ENCODE measurements at regions not wholly inside any gene's neighbourhood (a gene's known extent, or its start where the extent isn't known, plus 50 kb on each side); places are given as distances from the start of the nearest gene placed in this dataset.

GRCh38 chr1:60636946-60637345 is 445.4 kb upstream of the NFIA start:
- Mint-ChIP-seq H3K27ac (no peak overlapping the region), H3K27me3 (ENCODE audit: low read depth) (no peaks in the 10 kb centered on the region), H3K4me1 (peaks cover 17% of the 10 kb centered on the region), H3K9me3 (no peaks in the 10 kb centered on the region), H3K36me3 (no peaks in the 10 kb centered on the region), H3K4me3 (no peak overlapping the region)
- ChIA-PET CTCF (no interaction called here), POLR2A (no interaction called here)
- DNase-seq (ENCODE audit: low spot score) (no peak), ATAC-seq (no peak)
- TF ChIP-seq ZBTB43 (CRISPR knock-in tag; IDR thresholded peaks at IDR 0.05) (no peak), NR2C2 (CRISPR knock-in tag; IDR thresholded peaks at IDR 0.05) (no peak), FOXK1 (CRISPR knock-in tag; IDR thresholded peaks at IDR 0.05) (no peak), CTCF (IDR thresholded peaks at IDR 0.05) (no peak), E2F1 (CRISPR knock-in tag; IDR thresholded peaks at IDR 0.05) (no peak), TEAD4 (CRISPR knock-in tag; IDR thresholded peaks at IDR 0.05) (no peak), NFYB (CRISPR knock-in tag; conservative IDR thresholded peaks at IDR 0.05; ENCODE audit: low read depth) (no peak), CREM (CRISPR knock-in tag; IDR thresholded peaks at IDR 0.05) (no peak), JUN (CRISPR knock-in tag; IDR thresholded peaks at IDR 0.05) (no peak), STAT6 (CRISPR knock-in tag; conservative IDR thresholded peaks at IDR 0.05; ENCODE audit: low read depth) (no peak), MAX (CRISPR knock-in tag; IDR thresholded peaks at IDR 0.05) (no peak), RORB (CRISPR knock-in tag; IDR thresholded peaks at IDR 0.05) (no peak), SMAD4 (CRISPR knock-in tag; IDR thresholded peaks at IDR 0.05) (no peak), HMGXB4 (CRISPR knock-in tag; IDR thresholded peaks at IDR 0.05) (no peak), AFF4 (CRISPR knock-in tag; IDR thresholded peaks at IDR 0.05; ENCODE audit: borderline replicate concordance) (no peak), ZNF425 (CRISPR knock-in tag; conservative IDR thresholded peaks at IDR 0.05) (no peak), HMGA2 (CRISPR knock-in tag; IDR thresholded peaks at IDR 0.05) (no peak), NR3C1 (CRISPR knock-in tag; conservative IDR thresholded peaks at IDR 0.05; ENCODE audit: low read depth) (no peak), SP1 (CRISPR knock-in tag; conservative IDR thresholded peaks at IDR 0.05) (no peak), TEAD1 (CRISPR knock-in tag; IDR thresholded peaks at IDR 0.05) (no peak)
